ENCODE measurements at regions not wholly inside any gene's neighbourhood (a gene's known extent, or its start where the extent isn't known, plus 50 kb on each side); places are given as distances from the start of the nearest gene placed in this dataset.
"Not testable (repeated sequence)": the region's sequence is repeated elsewhere in the genome, so short reads cannot be mapped to it uniquely, and the experiment has no call there.

- no peak for DNase-seq (ENCODE audit: low spot score)
Observed at GRCh38 chr1:119191325-119191724, 50.9 kb upstream of the WARS2 start.

GRCh38 chr1:119204197-119204960 is 63.9 kb upstream of the WARS2 start:
- DNase-seq (ENCODE audit: low spot score), result no peak

DNA sequence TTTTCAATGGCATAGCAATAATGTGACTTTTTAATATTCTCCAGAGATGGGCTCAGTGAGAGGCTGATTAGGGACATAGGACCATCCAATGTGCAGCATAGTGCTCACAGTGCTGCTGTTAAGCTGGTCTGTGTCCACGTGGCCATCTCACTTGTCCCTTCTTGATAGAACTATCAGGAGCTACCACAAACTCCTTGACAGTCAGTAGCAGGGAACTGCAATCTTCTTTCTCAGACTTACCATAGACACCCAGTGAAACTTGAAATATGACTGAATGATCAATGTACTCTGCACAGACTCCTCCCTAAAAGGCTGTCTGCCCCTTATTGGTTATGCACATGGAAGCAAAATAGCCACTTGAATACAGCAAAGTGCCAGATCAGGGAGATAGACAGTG is 64.5 kb upstream of the WARS2 start:
- DNase-seq (ENCODE audit: low spot score), result no peak

- DNase-seq (ENCODE audit: low spot score), result no peak
Observed at GRCh38 chr1:119209061-119209460, 68.6 kb upstream of the WARS2 start.

DNA sequence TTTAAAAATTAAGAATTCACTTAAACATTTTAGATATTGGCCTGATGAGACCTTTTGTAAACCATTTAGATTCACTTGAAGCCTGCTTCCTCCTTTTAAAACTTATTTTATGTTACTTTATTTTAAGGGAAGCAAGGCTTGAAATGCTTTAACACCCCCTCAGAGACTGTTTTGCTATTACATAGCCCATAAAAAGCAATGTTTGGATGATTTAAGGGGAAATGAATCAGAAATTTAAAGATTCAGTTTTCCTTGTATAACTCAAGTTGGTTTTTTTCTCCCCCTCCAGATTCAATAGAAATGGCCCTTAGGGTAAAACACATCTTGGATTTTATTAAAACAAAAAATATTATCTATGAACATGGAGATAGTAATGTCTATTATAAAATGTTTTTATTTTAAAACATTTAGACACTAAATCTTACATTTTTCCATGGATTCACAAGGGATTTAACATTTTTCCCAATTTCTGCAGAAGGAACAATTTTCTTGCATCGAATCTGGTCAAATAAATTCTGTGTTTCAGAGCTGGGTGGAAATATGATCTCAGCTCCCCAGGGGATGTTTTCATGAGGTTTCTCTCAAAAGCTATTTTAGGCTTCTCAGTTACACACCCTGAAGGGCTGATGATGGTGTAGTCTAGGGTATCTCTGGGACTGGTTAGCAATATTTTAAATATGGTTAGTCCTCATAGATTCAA is 69.3 kb upstream of the WARS2 start:
- DNase-seq (ENCODE audit: low spot score), result no peak

DNA sequence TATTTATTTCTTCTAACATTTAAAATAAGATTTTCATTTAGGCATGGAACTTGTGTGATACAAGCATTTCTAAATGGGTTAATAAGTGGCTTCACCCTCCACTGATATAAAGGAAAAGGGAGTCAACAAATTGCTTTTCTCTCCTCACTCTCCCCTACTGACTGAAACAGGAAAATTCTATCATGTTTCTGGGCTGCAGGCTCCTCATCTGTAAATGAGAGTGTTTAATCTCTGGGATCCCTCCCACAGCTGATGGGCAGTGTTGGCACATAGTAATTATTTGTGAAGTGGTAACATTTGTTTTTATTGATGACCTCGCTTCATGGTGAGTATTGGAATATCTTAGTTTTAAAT is 69.8 kb upstream of the WARS2 start:
- no peak for DNase-seq (ENCODE audit: low spot score)

- DNase-seq (ENCODE audit: low spot score), result not testable (repeated sequence)
Observed at GRCh38 chr1:119213213-119213612, 72.8 kb upstream of the WARS2 start.

GRCh38 chr1:119214961-119215360 is 74.5 kb upstream of the WARS2 start:
- DNase-seq (ENCODE audit: low spot score), result not testable (repeated sequence)

GRCh38 chr1:119217309-119217828 is 76.9 kb upstream of the WARS2 start:
- no peak for DNase-seq (ENCODE audit: low spot score)

DNA sequence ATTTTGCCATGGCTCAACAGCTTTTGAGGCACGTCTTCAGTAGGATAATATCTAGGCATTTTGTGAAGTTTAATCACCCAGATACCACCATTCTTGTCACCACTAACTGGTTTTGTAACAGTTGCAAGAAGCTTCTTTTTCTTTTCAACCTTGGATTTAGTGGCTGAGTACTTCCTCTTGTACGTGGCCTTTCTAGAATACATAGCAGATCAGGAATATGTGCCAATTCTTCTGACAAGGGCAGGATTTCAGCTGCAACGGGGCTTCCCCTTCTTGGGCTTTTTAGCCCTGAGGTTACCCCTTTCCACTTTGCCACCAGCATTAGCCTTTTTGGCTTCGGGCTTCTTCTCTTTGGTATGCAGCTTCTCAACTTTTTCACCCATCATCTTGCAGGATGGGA is 79.3 kb upstream of the WARS2 start:
- DNase-seq (ENCODE audit: low spot score), result no peak

DNA sequence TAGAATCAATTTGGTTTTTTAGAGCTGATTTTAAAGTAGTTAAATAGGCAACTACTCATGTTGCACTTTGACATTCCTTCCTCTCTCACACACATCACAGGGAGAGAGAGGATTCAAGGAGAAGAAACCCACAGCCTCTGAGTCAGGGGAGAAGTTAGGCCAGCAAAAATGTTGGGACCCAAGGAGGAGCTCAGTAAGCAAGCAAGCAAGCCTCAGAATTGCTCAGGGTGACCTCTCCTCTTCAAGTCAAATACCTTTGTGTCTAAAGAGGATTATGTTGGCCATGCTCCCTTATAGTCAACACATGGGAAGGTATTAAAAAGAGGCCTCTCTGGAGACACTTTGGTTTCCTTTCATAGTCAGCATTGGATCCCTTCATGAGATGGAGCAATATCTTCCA is 80.5 kb upstream of the WARS2 start:
- no peak for DNase-seq (ENCODE audit: low spot score)

GRCh38 chr1:119222271-119222670 is 81.8 kb upstream of the WARS2 start:
- no peak for DNase-seq (ENCODE audit: low spot score)

- DNase-seq (ENCODE audit: low spot score), result no peak
Observed at GRCh38 chr1:119225265-119225664, 84.8 kb upstream of the WARS2 start.

- no peak for DNase-seq (ENCODE audit: low spot score)
Observed at GRCh38 chr1:119225831-119226230, 85.4 kb upstream of the WARS2 start.

GRCh38 chr1:119226321-119226720 is 85.9 kb upstream of the WARS2 start:
- no peak for DNase-seq (ENCODE audit: low spot score)

DNA sequence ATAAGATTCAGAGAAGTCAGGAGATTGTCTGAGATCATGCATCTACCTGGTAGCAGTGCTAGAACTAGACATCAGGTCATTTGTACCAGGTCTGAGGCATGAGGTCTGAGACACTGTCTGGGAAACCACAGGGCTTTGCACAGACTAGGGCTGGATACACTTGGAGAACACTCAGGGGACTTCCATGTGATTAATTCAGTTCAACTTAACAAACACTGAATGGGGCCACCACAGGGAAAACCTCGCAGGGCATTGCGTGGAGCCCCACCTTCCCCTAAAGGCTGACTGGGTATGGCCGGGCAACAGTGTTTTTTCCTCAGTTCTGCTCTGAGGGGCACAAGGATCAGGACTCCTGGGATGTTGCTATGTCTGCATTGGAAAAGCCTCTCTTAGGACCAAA is 86.5 kb upstream of the WARS2 start:
- DNase-seq (ENCODE audit: low spot score), result no peak

DNA sequence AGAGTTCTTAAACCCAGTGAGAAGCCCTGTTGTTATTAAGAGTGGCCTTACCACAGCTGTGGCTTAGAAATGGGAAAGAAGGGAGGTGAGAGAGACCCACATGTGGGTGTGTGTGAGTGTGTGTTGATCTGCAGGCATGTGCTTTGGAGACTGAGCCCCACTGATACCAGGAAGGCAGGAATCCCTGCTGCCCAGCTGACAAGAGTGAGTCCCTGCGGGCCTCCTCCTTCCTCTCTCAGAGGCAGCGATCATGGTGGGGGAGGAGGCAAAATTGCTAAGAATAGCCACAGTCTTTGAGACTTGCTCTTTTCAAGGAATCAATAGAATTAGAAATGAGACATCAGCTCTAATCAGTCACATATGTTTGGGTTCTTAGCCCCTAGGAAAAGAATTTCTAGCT is 87.0 kb upstream of the WARS2 start:
- DNase-seq (ENCODE audit: low spot score), result no peak

DNA sequence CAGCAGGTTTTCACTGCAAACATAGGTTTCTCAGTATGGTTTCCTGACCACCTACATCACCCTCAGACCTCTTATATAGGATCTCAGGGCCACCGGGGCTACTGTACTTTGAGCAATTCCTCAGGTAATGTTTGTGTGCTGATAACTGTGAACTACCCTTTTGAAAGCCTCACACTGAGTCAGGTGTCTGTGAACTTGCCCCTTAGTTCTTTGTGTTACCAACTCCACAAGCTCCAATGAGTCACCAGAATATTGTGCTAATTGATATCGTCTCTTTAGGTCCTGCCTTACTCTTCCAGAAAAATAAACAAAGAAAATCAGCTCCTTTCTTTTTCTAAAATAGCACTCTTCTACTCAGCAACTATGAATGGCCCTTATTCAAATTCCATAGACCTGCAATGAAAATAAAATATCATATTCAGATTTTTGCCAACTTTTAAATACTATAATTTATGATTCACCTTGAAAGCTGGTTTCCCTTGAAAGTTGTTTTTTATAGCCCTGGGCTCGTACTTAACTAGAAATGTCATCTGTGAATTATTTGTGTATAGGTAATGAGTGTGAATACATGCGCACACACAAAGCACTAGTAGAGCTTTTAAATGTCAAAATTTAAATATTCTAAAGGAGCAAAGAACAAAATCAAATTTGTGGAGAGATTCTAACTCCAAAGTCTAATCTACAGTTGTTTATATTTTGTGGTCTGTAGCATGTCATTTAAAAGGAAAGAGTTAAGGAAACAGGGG is 88.1 kb upstream of the WARS2 start:
- no peak for DNase-seq (ENCODE audit: low spot score)

DNA sequence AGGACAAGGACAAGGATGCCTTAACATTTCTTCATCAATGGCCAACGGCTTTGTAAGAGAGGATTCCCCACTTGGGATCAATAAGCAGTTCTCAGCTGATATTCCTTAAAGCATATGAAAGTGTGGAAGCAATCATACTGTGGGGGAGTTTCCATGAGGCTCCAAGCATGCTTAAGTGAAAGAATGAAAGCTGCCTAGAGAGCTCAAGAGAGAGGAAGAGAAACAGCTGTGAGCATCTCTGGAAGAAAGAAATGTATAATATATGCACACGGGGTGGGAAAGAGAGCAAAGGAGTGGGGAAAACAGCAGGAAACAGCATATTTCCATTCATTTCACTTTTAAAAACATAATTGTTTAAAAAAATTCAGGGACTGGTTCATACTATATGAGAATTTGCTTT is 94.7 kb upstream of the WARS2 start:
- DNase-seq (ENCODE audit: low spot score), result no peak

DNA sequence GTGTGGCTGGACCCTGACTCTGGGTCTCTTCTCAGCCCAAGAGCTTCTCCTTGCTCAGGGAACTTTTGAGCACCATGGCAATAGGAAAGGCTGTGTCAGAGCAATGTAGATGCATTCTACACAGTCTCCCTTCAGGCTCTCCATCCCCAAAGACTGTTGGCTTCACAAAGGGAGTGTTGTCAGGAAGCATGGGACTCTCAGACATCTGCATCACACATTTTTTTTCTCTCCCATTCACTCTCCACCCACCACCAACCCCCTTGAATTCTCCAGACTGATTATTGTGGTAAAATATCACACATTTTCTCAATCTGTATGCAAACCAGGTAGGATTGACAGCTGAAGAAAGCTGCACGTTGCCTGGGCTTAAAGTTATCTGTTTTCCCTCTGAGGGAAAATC is 105.4 kb upstream of the WARS2 start:
- DNase-seq (ENCODE audit: low spot score), result no peak

DNA sequence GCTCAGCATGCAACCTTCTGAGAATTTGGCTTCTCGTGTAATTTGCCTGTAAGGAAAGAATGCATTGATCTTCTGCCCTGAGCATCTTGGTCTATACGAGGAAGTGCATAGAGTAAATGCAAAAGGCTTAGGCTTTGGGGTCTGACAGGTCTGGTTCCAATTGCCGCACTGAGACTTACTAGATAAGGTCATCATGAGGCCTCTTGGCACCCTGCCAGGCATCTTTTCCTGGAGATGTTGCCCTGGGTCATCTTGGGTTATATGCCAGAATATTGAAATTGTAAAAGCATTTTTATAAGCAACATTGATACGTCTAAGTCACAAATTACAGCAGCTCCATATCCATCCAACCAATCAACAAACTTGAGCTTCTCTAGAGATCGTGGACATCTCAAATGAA is 108.8 kb upstream of the WARS2 start:
- DNase-seq (ENCODE audit: low spot score), result no peak

- DNase-seq (ENCODE audit: low spot score), result no peak
Observed at GRCh38 chr1:119250299-119250698, 109.8 kb upstream of the WARS2 start.

DNA sequence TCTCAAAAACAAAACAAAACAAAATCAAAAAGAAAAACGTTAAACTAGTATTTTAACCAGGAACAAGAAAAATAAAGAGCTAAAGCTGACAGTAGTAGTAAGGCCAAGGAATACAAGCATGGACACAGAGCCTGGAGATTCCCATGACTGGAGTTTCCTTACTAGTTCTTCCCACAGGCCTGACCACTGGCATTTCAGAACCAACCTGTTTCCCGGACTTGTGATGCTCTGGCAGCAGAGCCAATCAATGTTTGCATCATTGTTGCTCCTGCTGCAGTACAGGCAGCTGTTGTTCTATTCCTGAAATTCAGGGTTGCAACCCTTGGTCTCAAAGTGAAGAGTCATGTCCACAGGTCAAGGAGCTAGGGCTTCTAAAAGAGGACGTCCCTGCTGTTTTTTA is 111.3 kb upstream of the WARS2 start:
- DNase-seq (ENCODE audit: low spot score), result no peak
